ENCODE measurements at regions not wholly inside any gene's neighbourhood (a gene's known extent, or its start where the extent isn't known, plus 50 kb on each side); places are given as distances from the start of the nearest gene placed in this dataset.

GRCh38 chr7:49563693-49564378, 209.6 kb upstream of the VWC2 start:
- TF ChIP-seq CTCF (IDR thresholded peaks at IDR 0.05) (no peak), EP300 (IDR thresholded peaks at IDR 0.05) (no peak), POLR2A (IDR thresholded peaks at IDR 0.05) (no peak)

Measured in upper lobe of left lung (tissue), 4 donors.